Gastroesophageal sphincter (tissue), 3 donors: ENCODE measurements at regions not wholly inside any gene's neighbourhood (a gene's known extent, or its start where the extent isn't known, plus 50 kb on each side); places are given as distances from the start of the nearest gene placed in this dataset.

Experiments
- EP300 ChIP-seq: sonication (generic); formaldehyde crosslinking; IDR thresholded peaks from one replicate; pipeline ENCODE4 v1.6.1; 2017; ENCODE audit warnings: antibody characterized with exemption, mild to moderate bottlenecking
- POLR2A ChIP-seq, 2 donors: fragments of 450-650 bp; IDR thresholded peaks; one replicate each; pipeline ENCODE4 v1.6.1; 2017; ENCODE audit warnings: antibody characterized with exemption in 2 of 2, mild to moderate bottlenecking in 2 of 2, moderate library complexity in 1 of 2
- POLR2AphosphoS5 ChIP-seq: sonication (generic); formaldehyde crosslinking; IDR thresholded peaks from one replicate; pipeline ENCODE4 v1.6.1; 2017; ENCODE audit warnings: antibody characterized with exemption
- TF ChIP-seq, protein P1 (sequence below), 4 experiments: fragments of 200-600 bp in 2 of 4; fragments of 450-650 bp in 2 of 4; sonication (generic) in 1 of 4; IDR thresholded peaks; one replicate each; pipeline ENCODE4 v1.5.1; 2017 to 2019; ENCODE audit warnings: antibody characterized with exemption in 4 of 4, mild to moderate bottlenecking in 2 of 4, moderate library complexity in 2 of 4

GRCh38 chr2:67180841-67181240, 216.3 kb upstream of the ETAA1 start:
- TF ChIP-seq, protein P1, sequence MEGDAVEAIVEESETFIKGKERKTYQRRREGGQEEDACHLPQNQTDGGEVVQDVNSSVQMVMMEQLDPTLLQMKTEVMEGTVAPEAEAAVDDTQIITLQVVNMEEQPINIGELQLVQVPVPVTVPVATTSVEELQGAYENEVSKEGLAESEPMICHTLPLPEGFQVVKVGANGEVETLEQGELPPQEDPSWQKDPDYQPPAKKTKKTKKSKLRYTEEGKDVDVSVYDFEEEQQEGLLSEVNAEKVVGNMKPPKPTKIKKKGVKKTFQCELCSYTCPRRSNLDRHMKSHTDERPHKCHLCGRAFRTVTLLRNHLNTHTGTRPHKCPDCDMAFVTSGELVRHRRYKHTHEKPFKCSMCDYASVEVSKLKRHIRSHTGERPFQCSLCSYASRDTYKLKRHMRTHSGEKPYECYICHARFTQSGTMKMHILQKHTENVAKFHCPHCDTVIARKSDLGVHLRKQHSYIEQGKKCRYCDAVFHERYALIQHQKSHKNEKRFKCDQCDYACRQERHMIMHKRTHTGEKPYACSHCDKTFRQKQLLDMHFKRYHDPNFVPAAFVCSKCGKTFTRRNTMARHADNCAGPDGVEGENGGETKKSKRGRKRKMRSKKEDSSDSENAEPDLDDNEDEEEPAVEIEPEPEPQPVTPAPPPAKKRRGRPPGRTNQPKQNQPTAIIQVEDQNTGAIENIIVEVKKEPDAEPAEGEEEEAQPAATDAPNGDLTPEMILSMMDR (IDR thresholded peaks at IDR 0.05) = no peak
- TF ChIP-seq POLR2A (IDR thresholded peaks at IDR 0.05) (no peak), EP300 (no peak), POLR2AphosphoS5 (no peak)
